Activated CD4-positive, alpha-beta T cell treated with anti-CD3 and anti-CD28 coated beads for 4 hours (primary cell): ENCODE measurements at regions not wholly inside any gene's neighbourhood (a gene's known extent, or its start where the extent isn't known, plus 50 kb on each side); places are given as distances from the start of the nearest gene placed in this dataset.

ENCODE experiments used
- DNase-seq, 2 donors: peaks; one replicate each; pipeline ENCODE4 v3.0.0-alpha.2; 2020

DNA sequence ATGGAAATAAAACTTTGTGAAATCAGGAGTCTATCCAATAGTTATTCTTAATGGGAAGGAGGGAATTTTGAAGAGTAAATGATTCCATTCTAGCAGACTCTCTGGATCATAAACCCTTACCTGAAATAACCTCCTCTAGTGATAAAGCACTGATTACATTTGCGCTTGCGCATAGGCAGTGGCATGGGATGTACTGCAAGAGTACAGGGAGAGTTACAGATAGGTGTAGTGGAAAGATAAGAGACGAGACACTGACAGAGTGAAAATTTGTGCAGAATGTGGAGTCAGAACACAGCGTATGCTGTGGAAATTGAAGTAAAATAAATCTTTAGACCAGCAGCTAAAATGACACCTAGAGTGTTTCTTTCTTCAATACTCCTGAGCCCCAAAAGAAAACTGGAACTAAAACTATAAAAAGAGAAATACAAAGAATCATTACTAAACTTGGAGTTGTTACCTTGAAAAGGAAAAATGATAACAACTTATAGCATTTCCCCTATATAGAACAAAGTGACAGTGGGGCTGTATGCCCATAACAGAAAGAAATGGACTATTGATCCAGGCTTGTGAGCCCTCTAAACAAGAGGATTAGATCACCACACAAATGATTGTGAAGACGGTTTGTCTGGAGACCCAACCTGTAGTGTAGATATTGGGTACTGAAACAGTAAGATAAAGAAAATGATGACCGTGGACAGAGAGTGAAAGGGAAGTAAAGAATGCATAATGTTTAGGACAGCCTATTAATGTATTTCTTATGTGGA lies 1471.2 kb upstream of the NUDT12 start:
- DNase-seq, result no peak

DNA sequence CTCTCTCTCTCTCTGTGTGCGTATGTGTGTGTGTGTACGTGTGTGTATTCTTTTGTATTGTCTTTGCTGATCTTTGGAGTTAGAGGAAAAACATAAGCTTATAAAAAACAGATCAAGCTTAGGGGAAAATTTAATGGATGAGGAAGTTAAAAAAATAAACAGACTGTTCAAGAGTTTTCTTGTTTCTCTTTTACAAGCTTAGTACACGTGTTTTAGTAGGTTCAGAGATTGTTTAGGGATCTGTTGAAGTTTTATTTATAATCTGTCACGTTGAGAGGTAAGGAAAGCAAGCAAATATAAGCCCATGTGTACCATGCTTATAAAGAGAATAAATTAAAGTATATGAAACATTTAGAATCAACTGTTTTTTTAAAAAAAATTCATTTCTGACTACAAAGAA lies 1470.3 kb upstream of the NUDT12 start:
- DNase-seq, result no peak

DNA sequence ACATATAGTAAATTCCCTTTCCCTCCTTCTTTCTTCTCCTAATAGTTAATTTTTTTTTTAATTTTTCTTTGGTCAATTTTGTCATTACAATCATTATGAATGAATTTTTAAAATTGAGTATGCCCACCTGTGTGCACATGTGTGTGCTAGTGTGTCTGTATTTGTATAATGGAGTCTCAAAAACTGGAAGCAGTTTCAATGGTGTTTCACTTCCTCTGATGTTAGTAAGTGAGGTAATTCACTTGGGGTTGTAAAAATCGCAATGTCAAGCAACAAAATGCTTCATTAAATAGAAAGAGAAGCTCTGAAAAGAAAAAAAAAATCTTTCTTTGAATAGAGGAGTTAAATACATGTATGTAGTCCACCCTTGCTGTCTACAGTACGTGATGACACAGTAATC lies 1467.6 kb upstream of the NUDT12 start:
- DNase-seq, result no peak

DNA sequence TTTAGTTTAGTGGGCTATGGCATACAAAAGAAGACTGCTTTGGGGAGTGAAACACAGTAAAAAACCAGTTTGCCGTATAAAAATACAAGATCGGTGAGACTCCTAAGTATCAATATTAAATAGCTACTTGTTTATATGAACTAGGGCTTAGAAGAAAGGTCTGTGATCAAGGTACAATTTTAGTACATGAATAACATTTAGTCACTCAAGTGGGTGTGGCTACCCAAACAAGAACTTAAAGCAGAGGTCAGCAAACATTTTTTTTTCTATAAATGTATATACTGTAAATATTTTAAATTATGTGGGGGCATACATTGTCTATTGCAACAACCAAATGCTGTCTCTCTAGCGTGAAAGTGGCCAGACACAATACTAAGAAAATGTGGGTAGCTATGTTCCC lies 1452.5 kb upstream of the NUDT12 start:
- DNase-seq, result no peak

DNA sequence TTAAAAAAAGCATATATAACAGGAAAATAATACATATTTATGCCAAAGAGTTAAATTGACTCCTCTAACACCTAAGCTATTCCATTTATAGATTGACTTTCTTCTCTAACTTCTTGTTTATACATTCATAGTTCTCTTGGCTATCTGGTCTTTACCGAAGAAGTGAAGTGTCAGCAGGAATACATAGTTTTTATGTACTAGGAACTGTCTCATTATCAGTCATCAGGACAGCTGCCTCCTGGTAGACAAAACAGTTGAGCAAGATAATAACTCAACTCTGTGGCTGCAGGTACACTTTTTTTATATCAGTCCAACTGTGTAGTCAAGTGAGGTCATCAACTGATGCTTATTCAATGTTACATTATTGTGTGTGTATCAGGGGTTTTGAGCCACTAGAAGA lies 1436.0 kb upstream of the NUDT12 start:
- DNase-seq, result no peak

DNA sequence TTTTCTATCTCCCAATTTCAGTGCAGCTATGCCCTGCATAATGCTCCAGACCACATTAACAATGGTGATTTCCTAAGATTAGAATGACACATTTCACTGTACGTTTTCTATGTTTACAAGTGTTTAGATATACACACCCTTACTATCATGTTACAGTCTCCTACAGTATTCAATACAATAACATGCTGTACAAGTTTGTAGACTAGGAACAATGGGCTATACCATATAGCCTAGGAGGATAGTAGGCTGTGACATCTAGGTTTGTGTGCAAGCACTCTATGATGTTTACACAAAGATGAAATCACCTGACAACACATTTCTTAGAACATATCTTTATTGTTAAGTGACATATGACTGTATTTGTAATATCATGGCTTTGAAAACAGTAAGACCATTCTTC lies 1435.6 kb upstream of the NUDT12 start:
- no peak for DNase-seq

DNA sequence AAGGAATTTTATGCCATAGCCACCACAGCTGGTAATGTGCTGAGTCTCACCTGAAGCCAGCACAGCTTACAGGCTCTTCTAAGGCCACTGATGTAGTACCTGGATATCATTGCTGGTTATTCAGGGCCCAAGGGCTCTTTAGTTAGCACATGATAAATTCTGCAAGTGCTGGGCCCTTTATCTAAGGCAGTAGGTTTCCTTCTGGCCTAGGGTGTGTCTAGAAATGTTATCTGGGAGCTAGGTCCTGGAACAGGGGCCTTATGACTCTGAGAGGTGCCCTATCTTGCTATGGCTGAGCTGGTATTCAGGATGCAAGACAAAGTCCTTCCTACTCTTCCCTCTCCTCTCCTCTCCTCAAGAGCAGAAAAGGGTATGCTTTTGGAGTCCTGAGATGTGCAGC lies 1424.5 kb upstream of the NUDT12 start:
- DNase-seq, result no peak

DNA sequence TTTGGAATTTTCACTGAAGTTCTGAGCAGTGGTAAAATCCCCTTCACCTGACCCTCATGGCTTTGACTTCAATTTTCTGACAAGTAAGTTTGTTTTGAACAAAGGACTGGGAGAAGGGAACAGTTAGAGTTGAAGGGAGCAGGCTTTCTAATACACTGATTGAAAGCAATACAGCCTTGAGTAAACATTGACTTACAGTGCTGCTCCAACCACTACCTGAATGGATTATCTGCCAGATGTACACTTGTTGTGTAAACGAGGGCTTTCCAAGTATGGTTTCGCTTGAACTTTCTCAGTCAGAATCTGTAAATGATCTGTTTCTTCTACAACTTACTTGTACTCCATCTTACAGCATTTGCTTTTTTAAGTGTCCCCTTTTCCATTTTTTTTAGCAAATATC lies 1414.9 kb upstream of the NUDT12 start:
- no peak for DNase-seq

DNA sequence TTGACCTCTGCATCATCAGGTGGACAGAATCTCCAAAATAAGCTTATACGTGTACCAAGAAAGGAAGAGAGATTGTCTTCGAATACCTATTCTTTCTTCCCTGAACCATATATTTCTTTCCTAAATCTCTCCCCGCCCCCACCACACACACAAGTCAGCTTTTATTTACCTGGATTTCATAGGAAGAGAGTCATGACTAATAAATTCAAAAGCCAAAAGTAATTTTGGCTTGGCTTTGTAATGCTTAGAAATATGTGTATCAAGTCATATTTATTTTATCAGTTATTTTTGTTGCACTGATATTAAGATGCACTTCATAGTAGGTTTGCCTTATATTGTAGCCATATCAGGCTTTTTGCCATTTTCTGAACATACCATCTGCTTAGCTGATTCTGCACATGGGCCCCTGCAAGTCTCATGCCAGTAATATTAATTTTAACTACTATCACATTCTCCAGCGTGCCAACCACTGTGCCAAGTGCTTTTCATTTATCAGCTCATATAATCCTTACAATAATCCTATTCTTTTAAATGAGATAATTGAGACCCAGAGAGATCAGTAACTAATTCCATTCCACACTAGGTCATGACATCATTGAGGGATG lies 1405.3 kb upstream of the NUDT12 start:
- DNase-seq, result no peak

DNA sequence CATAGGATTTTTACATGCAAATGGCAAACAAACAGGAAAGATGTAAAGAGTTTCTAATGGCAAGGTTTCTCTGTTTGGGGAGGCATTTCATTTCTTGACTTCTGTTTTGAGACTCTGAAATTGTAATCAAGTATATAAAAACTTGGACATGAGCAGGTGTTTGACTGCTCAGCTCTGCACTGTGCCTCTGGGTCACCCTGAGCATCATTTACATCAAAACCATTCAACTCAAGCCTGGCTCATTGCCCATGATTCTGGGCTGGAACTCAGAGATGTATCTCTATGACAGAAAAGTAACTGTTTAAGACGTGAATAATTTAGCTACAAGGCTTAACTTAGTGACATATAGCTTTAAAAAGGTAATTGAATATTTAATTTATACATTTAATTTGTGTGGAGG lies 1402.4 kb upstream of the NUDT12 start:
- DNase-seq, result no peak

DNA sequence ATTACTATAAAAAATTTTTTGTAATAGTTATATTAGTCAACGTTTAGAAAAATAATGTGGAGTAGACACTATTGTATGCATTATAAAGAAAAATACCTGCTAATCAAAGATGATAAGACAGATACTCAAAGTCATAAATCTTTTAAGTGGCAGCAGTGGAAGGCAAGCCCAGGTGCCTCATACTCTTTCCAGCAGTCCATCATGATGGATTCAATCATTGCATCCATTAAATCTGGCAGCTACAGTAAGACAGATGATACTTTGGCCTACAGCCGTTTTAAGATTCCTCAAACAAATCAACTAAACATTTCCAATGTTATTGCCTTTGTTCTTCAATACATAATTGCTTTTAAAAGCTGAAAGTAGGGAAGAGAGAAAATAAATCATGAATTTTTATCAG lies 1392.9 kb upstream of the NUDT12 start:
- no peak for DNase-seq

DNA sequence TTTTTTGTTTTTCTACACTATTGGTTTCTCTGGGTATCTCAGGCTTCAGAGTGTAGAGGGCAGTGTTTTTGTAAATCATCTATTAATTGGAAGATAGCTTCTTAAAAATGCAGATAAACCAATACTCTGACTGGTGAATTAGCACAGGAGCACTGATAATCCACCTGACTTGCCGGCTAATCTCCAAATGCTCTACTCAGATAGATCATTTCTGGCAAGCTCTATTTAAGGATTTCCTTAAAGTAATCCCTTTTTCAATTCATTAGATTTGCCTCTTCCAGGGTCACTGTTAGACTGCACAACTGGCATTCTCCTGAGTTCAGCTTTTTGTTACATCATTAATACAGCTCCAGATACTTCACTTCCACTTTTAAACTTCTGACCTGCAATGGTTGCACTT lies 1390.3 kb upstream of the NUDT12 start:
- DNase-seq, result no peak

DNA sequence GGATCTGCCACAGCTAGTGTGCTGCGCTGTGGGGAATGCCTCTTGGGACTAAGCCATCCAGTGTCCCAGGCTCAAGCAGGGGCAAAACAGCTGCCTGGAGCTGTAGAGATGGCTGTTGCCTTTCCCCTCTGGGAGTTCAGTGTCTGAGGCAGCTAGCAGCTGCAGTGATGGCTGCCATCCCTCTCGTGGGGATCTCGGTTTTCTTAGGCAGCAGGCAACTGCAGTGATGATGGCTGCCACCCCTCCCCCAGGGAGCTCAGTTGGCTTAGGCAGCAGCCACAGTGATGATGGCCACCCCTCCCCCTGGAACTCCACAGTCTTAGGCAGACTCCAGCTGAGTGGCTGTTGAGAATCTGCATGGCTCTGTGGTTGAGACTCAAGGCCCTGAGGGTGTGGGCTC lies 1389.2 kb upstream of the NUDT12 start:
- DNase-seq, result no peak

DNA sequence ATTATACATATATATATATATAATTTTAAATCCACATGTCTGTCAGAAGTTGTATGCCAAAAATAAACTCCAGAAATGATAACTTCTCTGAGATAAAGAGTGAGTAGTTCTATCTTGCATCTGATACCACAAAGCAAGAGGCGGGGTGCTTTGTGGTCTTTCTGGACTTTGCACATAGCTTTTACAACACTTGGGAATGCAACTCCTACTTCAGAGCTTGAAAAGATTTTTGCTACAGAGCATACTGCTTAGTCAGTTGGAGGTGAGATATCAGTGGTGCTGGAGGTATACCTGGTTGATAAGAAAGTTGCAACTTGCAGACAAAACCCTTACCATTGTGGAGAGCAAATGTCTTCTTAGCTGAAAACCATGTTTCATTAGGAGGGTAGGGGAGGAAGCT lies 1384.5 kb upstream of the NUDT12 start:
- no peak for DNase-seq

DNA sequence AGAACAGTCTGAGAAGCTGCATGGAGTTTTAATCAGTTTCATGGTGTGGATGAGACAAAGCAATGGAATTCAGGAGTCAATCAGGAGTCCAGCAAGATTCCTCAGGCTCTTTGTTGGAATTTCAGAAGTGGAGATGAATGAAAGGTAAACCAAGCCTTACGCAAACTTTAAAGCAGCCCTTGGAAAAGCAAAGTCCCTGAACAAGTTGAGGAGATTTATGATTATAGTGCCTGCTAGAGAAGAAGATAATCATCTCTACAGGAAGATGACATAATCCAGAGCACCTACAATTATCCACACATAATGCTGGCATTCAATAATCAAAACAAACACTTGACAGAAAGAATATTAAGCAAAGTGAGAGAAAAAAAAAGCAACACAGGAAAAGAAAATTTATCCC lies 1380.1 kb upstream of the NUDT12 start:
- DNase-seq, result no peak

DNA sequence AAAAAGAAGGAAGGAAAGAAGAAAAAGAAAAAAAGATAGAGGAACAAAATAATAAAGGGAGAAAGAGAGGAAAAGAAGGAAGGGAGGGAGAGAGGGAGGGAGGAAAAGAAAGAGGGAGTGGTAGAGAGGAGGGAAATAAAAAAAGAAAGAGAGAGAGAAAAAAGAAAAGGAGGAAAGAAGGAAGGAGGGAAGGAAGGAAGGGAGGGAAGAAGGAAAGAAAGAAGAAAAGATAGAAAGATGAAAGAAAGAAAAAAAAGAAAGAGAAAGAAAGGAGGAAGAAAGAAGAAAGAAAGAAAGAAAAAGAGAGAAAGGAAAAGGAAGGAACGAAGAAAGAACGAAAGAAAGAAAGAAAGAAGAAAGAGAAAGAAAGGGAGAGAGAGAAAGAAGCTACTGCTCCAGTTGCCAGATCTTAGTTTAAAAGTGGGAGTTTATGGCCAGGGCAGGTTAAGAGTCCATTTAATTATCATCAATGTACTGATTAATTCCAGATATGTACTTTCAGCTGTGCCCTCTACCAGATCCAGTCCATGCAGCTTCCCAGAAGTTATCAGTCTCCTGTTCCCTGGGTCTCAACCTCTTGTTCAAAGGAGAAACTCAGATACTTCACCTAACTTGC lies 1378.5 kb upstream of the NUDT12 start:
- DNase-seq, result no peak

DNA sequence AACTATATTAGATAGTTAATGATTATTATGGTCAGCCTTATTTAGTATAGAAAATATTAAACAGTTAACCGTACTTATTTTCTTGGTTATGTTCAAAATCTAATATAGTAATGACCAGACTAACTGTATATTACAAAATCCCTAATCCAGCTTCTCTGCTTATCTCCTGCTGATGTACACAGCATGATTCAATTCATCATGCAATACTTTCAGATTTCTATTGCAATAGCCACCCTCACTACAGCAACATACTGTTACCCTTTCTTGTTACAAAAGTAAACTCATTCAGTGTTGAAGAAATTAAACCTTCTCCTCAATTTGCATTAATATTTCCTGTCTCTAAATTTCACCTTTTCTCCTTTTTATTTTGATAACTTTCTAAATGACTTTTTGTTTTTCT lies 1375.0 kb upstream of the NUDT12 start:
- DNase-seq, result no peak

DNA sequence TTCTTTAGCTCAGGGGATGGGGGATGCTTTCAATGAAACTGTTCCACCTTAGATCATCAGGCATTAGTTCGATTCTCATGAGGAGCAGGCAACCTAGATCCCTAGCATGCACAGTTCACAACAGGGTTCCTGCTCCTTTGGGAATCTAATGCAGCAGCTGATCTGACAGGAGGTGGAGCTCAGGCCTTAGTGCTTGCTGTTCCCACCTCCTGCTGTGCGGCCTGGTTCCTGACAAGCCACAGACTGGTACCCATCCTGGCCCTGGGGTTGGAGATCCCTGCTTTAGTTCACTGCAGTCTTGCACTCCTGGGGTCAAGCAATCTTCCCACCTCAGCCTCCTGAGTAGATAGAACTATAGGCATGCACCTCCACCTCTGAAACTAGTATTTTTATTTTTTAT lies 1369.8 kb upstream of the NUDT12 start:
- DNase-seq, result no peak

DNA sequence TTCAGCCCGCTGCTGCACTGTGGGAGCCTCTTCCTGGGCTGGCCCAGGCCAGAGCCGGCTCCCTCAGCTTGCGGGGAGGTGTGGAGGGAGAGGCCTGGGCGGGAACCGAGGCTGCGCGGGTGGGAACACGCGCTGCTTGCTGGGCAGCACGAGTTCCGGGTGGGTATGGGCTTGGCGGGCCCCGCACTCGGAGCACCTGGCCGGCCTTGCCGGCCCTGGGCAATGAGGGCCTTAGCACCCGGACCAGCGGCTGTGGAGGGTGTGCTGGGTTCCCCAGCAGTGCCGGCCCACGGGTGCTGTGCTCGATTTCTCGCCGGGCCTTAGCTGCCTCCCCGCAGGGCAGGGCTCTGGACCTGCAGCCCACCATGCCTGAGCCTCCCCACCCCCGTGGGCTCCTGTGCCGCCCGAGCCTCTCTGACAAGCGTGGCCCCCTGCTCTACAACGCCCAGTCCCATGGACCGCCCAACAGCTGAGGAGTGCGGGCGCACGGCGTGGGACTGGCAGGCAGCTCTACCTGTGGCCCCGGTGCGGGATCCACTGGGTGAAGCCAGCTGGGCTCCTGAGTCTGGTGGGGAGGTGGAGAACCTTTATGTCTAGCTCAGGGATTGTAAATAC lies 1366.4 kb upstream of the NUDT12 start:
- no peak for DNase-seq

DNA sequence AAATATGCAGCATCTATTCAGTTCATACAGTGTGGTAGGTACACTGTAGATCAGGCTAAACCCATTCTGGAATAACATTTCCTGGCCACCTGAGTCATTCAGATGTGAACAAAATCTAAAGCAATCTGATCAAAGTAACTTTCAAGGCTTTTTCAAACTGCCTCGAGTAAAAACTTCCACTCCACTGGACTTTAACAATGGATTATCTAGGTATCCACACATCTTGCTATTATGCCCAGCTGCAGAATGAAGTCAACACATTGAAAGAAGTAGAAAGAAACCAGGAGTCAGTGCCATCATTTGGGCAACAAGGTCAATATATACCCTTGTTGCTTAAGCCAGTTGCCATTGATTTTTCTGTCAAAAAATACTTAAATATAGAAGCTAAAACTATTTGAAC lies 1352.6 kb upstream of the NUDT12 start:
- no peak for DNase-seq

DNA sequence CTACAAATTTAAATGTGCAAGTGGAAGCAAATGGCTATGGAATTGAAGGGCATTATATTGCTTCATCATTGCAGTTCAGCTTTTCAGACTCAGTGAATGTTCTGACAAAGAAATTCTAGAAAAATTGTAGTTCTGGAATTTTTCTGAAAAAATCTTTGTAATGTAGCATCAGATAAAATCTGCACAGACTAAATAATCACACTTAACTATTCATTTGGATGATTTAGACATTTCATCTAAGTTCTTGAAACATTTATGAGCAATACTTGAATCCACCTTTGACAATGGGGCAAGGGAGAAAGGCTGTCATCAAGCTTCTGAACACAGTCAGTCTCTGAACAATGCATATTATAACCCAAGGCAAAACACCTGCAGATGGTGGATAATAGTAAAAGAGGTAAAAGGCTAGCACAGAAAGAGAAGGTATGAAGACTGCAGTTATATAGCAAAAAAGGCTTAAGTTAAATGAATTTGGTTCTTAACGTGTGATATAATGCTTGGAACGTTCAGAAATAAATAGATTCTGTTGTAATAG lies 1352.0 kb upstream of the NUDT12 start:
- DNase-seq, result no peak

DNA sequence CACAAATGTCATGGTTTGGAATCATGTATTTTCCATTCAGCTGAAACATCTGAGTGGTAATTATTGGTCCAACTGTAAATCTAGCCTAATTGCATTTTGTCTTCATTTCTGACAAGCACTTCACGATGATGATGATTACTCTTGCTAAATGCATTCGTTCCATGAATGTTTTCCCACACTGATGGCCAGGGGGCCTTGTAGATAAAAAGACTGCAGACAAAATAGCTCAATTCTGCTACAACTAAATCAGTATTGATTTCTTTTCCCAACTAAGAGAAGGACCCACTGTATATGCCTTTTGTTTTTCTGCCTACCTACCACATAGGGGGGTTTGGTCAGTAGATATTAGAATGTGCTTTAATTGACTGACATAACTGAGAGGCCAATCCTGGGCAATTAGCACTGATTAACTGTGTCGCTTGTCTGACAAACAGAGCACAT lies 1351.3 kb upstream of the NUDT12 start:
- no peak for DNase-seq

DNA sequence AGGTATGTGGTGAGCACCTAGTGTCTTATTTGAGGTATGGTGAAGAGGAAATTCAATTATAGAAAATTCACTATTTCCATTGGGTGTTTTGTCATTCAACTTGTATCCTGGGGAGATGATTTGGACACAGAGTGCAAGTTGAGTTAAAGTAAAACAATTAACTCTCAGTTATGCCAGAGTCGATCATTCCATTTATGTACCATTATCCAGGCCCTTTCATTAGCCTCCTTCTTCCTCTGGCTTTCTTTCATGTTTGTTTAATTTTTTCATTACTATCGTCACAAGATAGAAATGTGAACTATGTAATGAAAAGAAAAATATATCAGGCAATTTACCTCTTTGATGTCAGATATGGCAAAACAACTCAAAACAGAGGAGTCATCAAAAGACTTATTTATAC lies 1347.2 kb upstream of the NUDT12 start:
- DNase-seq, result no peak

DNA sequence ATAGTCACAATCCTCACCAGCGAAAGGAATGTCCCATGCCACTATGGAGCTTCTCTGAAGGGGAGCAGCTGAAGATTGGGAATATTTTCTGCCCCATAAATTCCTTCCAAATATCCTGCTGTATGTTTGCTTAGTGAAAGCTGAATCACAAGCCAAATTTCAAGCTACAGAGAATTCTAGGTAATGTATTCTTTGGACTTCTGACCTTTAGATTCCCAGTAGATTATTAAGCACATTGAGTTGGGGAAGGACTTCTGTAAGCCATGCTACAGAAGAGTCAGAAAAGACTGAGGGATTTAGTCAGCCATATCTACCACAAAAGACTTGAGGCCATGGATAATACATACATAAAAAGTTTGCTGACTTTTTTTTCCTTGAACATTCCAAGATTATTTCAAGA lies 1342.0 kb upstream of the NUDT12 start:
- DNase-seq, result no peak
